M059J (cell line): ENCODE measurements at regions not wholly inside any gene's neighbourhood (a gene's known extent, or its start where the extent isn't known, plus 50 kb on each side); places are given as distances from the start of the nearest gene placed in this dataset.
"Not testable (repeated sequence)": the region's sequence is repeated elsewhere in the genome, so short reads cannot be mapped to it uniquely, and the experiment has no call there.

Experiments used
- DNase-seq: peaks from one replicate; pipeline ENCODE4 v3.0.0-alpha.2; 2012; ENCODE audit warnings: low read depth

- DNase-seq = no peak
Observed at GRCh38 chr11:39462506-39462905, 1996.9 kb downstream of the LRRC4C start.

GRCh38 chr11:39461066-39461465 is 1998.4 kb downstream of the LRRC4C start:
- no peak for DNase-seq

GRCh38 chr11:39459606-39460005 is 1999.8 kb downstream of the LRRC4C start:
- DNase-seq = no peak

- no peak for DNase-seq
Observed at GRCh38 chr11:39458481-39458880, 2001.0 kb downstream of the LRRC4C start.

- no peak for DNase-seq
Observed at GRCh38 chr11:39443424-39444022, 2015.9 kb downstream of the LRRC4C start.

GRCh38 chr11:39442177-39442576 is 2017.3 kb downstream of the LRRC4C start:
- DNase-seq = no peak

- DNase-seq = no peak
Observed at GRCh38 chr11:39435641-39436040, 2023.8 kb downstream of the LRRC4C start.

- no peak for DNase-seq
Observed at GRCh38 chr11:39434466-39434865, 2025.0 kb downstream of the LRRC4C start.

- no peak for DNase-seq
Observed at GRCh38 chr11:39432929-39433328, 2026.5 kb downstream of the LRRC4C start.

- no peak for DNase-seq
Observed at GRCh38 chr11:39425226-39425625, 2034.2 kb downstream of the LRRC4C start.

GRCh38 chr11:39412117-39412516 is 2047.3 kb downstream of the LRRC4C start:
- no peak for DNase-seq

- no peak for DNase-seq
Observed at GRCh38 chr11:39385911-39386310, 2073.5 kb downstream of the LRRC4C start.

- DNase-seq = peak; percentile 36
Observed at GRCh38 chr11:39374963-39375698, 2084.3 kb downstream of the LRRC4C start.

GRCh38 chr11:39367534-39367933 is 2091.9 kb downstream of the LRRC4C start:
- DNase-seq = no peak

GRCh38 chr11:39365809-39366436 is 2093.5 kb downstream of the LRRC4C start:
- DNase-seq = peak; percentile 73

- DNase-seq = no peak
Observed at GRCh38 chr11:39363571-39363970, 2095.9 kb downstream of the LRRC4C start.

GRCh38 chr11:39361557-39361956 is 2097.9 kb downstream of the LRRC4C start:
- no peak for DNase-seq

GRCh38 chr11:39345834-39346442 is 2113.5 kb downstream of the LRRC4C start:
- no peak for DNase-seq

GRCh38 chr11:39341461-39341860 is 2118.0 kb downstream of the LRRC4C start:
- DNase-seq = no peak

- not testable (repeated sequence) for DNase-seq
Observed at GRCh38 chr11:39333006-39333405, 2126.4 kb downstream of the LRRC4C start.

GRCh38 chr11:39327302-39327701 is 2132.2 kb downstream of the LRRC4C start:
- DNase-seq = no peak

GRCh38 chr11:39311888-39312287 is 2147.6 kb downstream of the LRRC4C start:
- DNase-seq = not testable (repeated sequence)

GRCh38 chr11:39304586-39304985 is 2154.9 kb downstream of the LRRC4C start:
- DNase-seq = peak; percentile 31
